Kidney (tissue), 13 donors: ENCODE measurements at regions not wholly inside any gene's neighbourhood (a gene's known extent, or its start where the extent isn't known, plus 50 kb on each side); places are given as distances from the start of the nearest gene placed in this dataset.

ENCODE experiments used
- DNase-seq, 5 donors: peaks; one replicate each; pipeline ENCODE4 v3.0.0-alpha.2; 2013 to 2020
- FAIRE-seq: peaks from 2 replicates; lab custom pipeline; 2012; peaks lifted over from hg19 to GRCh38; lab: Jason Lieb, UNC
- H3K27ac ChIP-seq, 2 donors: one replicate each; pipeline ENCODE4 v1.7.0; 2013; ENCODE audit warnings: low read depth in 2 of 2, low read length in 2 of 2, inconsistent platforms in 1 of 2
- H3K27me3 ChIP-seq: one replicate; pipeline ENCODE4 v1.7.1; 2013; ENCODE audit warnings: low read length, inconsistent platforms; ENCODE audit not compliant: control insufficient read depth, insufficient read depth
- H3K36me3 ChIP-seq, 3 donors: one replicate each; pipeline versions ENCODE4 v1.7.0 to v1.7.1; 2013; ENCODE audit warnings: low read length in 3 of 3, control low read depth in 1 of 3, inconsistent platforms in 1 of 3; ENCODE audit not compliant: insufficient read depth in 3 of 3, control insufficient read depth in 2 of 3
- H3K4me1 ChIP-seq, 3 donors: one replicate each; pipeline versions ENCODE4 v1.7.0 to v1.7.1; 2013; ENCODE audit warnings: low read length in 3 of 3, inconsistent platforms in 1 of 3, low read depth in 1 of 3; ENCODE audit not compliant: control insufficient read depth in 2 of 3, insufficient read depth in 2 of 3
- H3K4me3 ChIP-seq, 3 donors: one replicate each; pipeline versions ENCODE4 v1.7.0 to v1.8.1; 2013; ENCODE audit warnings: low read length in 3 of 3, control low read depth in 1 of 3, inconsistent platforms in 1 of 3
- H3K9ac ChIP-seq, 3 donors: one replicate each; pipeline versions ENCODE4 v1.7.0 to v1.7.1; 2013; ENCODE audit warnings: low read length in 3 of 3, control low read depth in 1 of 3, inconsistent platforms in 1 of 3
- H3K9me3 ChIP-seq, 3 donors: one replicate each; pipeline versions ENCODE4 v1.7.0 to v1.7.1; 2013; ENCODE audit warnings: low read length in 3 of 3, control low read depth in 1 of 3, inconsistent platforms in 1 of 3; ENCODE audit not compliant: control insufficient read depth in 2 of 3, insufficient read depth in 1 of 3
- CTCF ChIP-seq: IDR thresholded peaks from 3 replicates; pipeline ENCODE4 v1.5.1; 2012; ENCODE audit warnings: mild to moderate bottlenecking, moderate library complexity, borderline replicate concordance; ENCODE audit not compliant: insufficient read depth; ENCODE audit errors: extremely low read depth
- intact Hi-C: fragments of 100-400 bp; cut with DNase I; formaldehyde crosslinking; loops from one replicate; pipeline ENCODE4 v1.11.1; 2022
- donor health status: control.
- donor health status: control.
- donor health status: control.
- donor health status: control.
- donor health status: control.
- donor health status: DM: yes; HTN: yes; CAD: no.
- donor health status: Normal renal cell carcinoma (clear cell type).

- Histone ChIP-seq H3K4me3 (no peak overlapping the region), H3K9ac (no peak overlapping the region), H3K36me3 (no peaks in the 10 kb centered on the region), H3K9me3 (no peaks in the 10 kb centered on the region), H3K27ac (no peak overlapping the region), H3K27me3 (no peaks in the 10 kb centered on the region), H3K4me1 (no peaks in the 10 kb centered on the region)
- intact Hi-C loops: no loop called here
- FAIRE-seq (no peak), DNase-seq (no peak)
- TF ChIP-seq CTCF: no peak
Observed at GRCh38 chr3:147173257-147173656, 233.1 kb downstream of the ZIC4 start.

GRCh38 chr3:147162743-147163142 lies 243.6 kb downstream of the ZIC4 start:
- no peaks in the 10 kb centered on the region for H3K4me1 ChIP-seq
- H3K4me3 ChIP-seq: no peak overlapping the region
- H3K36me3 ChIP-seq: no peaks in the 10 kb centered on the region
- no peak overlapping the region for H3K9ac ChIP-seq
- intact Hi-C loops: no loop called here
- H3K9me3 ChIP-seq: no peaks in the 10 kb centered on the region
- FAIRE-seq (no peak), DNase-seq (no peak)
- H3K27me3 ChIP-seq: no peaks in the 10 kb centered on the region
- H3K27ac ChIP-seq: no peak overlapping the region
- no peak for TF ChIP-seq CTCF

GRCh38 chr3:147161833-147162232 lies 244.5 kb downstream of the ZIC4 start:
- Histone ChIP-seq H3K9me3 (no peaks in the 10 kb centered on the region), H3K4me3 (no peak overlapping the region), H3K27ac (no peak overlapping the region), H3K36me3 (no peaks in the 10 kb centered on the region), H3K4me1 (no peaks in the 10 kb centered on the region), H3K27me3 (no peaks in the 10 kb centered on the region), H3K9ac (no peak overlapping the region)
- intact Hi-C loops: no loop called here
- FAIRE-seq: no peak
- no peak for TF ChIP-seq CTCF
- no peak for DNase-seq

GRCh38 chr3:147160984-147161383 lies 245.4 kb downstream of the ZIC4 start:
- no peaks in the 10 kb centered on the region for H3K36me3 ChIP-seq
- DNase-seq: no peak
- H3K9ac ChIP-seq: no peak overlapping the region
- H3K9me3 ChIP-seq: no peaks in the 10 kb centered on the region
- no peaks in the 10 kb centered on the region for H3K27me3 ChIP-seq
- no peak for TF ChIP-seq CTCF
- no peaks in the 10 kb centered on the region for H3K4me1 ChIP-seq
- no peak overlapping the region for H3K4me3 ChIP-seq
- intact Hi-C loops: no loop called here
- FAIRE-seq: no peak
- H3K27ac ChIP-seq: no peak overlapping the region
